H9 (cell line): ENCODE measurements at regions not wholly inside any gene's neighbourhood (a gene's known extent, or its start where the extent isn't known, plus 50 kb on each side); places are given as distances from the start of the nearest gene placed in this dataset.

Experiments used
- DNase-seq: peaks from one replicate; pipeline ENCODE4 v3.0.0-alpha.2; 2017
- H2AFZ ChIP-seq: one replicate; pipeline ENCODE4 v1.6.1; 2013; ENCODE audit warnings: mild to moderate bottlenecking, low read length, control low read depth, moderate library complexity
- H2AK5ac ChIP-seq: 2 replicates; pipeline ENCODE4 v1.6.1; 2013; ENCODE audit warnings: low read length, control low read depth, mixed read lengths; ENCODE audit not compliant: insufficient read length
- H2BK120ac ChIP-seq: one replicate; pipeline ENCODE4 v1.6.1; 2013; ENCODE audit warnings: low read depth, mild to moderate bottlenecking, low read length, control low read depth, inconsistent platforms; ENCODE audit not compliant: poor library complexity, severe bottlenecking
- H2BK12ac ChIP-seq: 2 replicates; pipeline ENCODE4 v1.6.1; 2013; ENCODE audit warnings: low read length, control low read depth, mixed read lengths, low read depth; ENCODE audit not compliant: insufficient read length
- H2BK15ac ChIP-seq: 2 replicates; pipeline ENCODE4 v1.6.1; 2013; ENCODE audit warnings: low read depth, low read length, control low read depth
- H2BK20ac ChIP-seq: one replicate; pipeline ENCODE4 v1.6.1; 2013; ENCODE audit warnings: low read depth, mild to moderate bottlenecking, low read length, control low read depth, inconsistent platforms; ENCODE audit not compliant: poor library complexity, severe bottlenecking
- H2BK5ac ChIP-seq: 2 replicates; pipeline ENCODE4 v1.6.1; 2013; ENCODE audit warnings: low read length, control low read depth, mixed read lengths; ENCODE audit not compliant: insufficient read length
- H3K14ac ChIP-seq: 2 replicates; pipeline ENCODE4 v1.6.1; 2013; ENCODE audit warnings: low read length, control low read depth; ENCODE audit not compliant: insufficient read depth
- H3K18ac ChIP-seq: 2 replicates; pipeline ENCODE4 v1.6.1; 2013; ENCODE audit warnings: low read depth, mild to moderate bottlenecking, mixed read lengths, low read length, control low read depth; ENCODE audit not compliant: insufficient read length
- H3K23ac ChIP-seq: 2 replicates; pipeline ENCODE4 v1.6.1; 2013; ENCODE audit warnings: low read length, control low read depth, mixed read lengths, low read depth; ENCODE audit not compliant: insufficient read length
- H3K23me2 ChIP-seq: 2 replicates; pipeline ENCODE4 v1.6.1; 2013; ENCODE audit warnings: low read depth, mild to moderate bottlenecking, mixed read lengths, low read length, control low read depth; ENCODE audit not compliant: insufficient read length, poor library complexity, severe bottlenecking
- H3K27ac ChIP-seq: 2 replicates; pipeline ENCODE4 v1.5.1; 2013; ENCODE audit warnings: low read length, control low read depth, mixed read lengths, low read depth; ENCODE audit not compliant: insufficient read length
- H3K27me3 ChIP-seq: 2 replicates; pipeline ENCODE4 v1.6.1; 2013; ENCODE audit warnings: low read length, control low read depth, inconsistent platforms; ENCODE audit not compliant: insufficient read depth
- H3K4ac ChIP-seq: 2 replicates; pipeline ENCODE4 v1.6.1; 2013; ENCODE audit warnings: low read depth, mild to moderate bottlenecking, control low read depth, inconsistent platforms, low read length, moderate library complexity
- H3K4me1 ChIP-seq: 2 replicates; pipeline ENCODE4 v1.6.1; 2013; ENCODE audit warnings: low read length, control low read depth, inconsistent platforms; ENCODE audit not compliant: insufficient read depth
- H3K4me2 ChIP-seq: 2 replicates; pipeline ENCODE4 v1.6.1; 2013; ENCODE audit warnings: low read length, control low read depth, mixed read lengths; ENCODE audit not compliant: insufficient read length, insufficient read depth
- H3K56ac ChIP-seq: 2 replicates; pipeline ENCODE4 v1.6.1; 2013; ENCODE audit warnings: low read depth, mild to moderate bottlenecking, mixed read lengths, low read length, control low read depth; ENCODE audit not compliant: insufficient read length
- H3K79me1 ChIP-seq: 2 replicates; pipeline ENCODE4 v1.6.1; 2013; ENCODE audit warnings: low read depth, mild to moderate bottlenecking, moderate library complexity, low read length, control low read depth, inconsistent platforms; ENCODE audit not compliant: insufficient read depth, poor library complexity, severe bottlenecking
- H3K79me2 ChIP-seq: 2 replicates; pipeline ENCODE4 v1.6.1; 2013; ENCODE audit warnings: low read length, control low read depth, inconsistent platforms; ENCODE audit not compliant: insufficient read depth
- H3K9ac ChIP-seq: 2 replicates; pipeline ENCODE4 v1.6.1; 2013; ENCODE audit warnings: low read length, control low read depth, mixed read lengths; ENCODE audit not compliant: insufficient read length; ENCODE audit errors: extremely low read depth
- H3K9me3 ChIP-seq: one replicate; pipeline ENCODE4 v1.6.1; 2013; ENCODE audit warnings: low read depth, low read length, inconsistent platforms; ENCODE audit not compliant: control insufficient read depth
- H3T11ph ChIP-seq: one replicate; pipeline ENCODE4 v1.6.1; 2013; ENCODE audit warnings: mild to moderate bottlenecking, low read length, control low read depth, inconsistent platforms
- H4K20me1 ChIP-seq: one replicate; pipeline ENCODE4 v1.6.1; 2013; ENCODE audit not compliant: control insufficient read depth, insufficient read length, insufficient read depth
- H4K5ac ChIP-seq: 2 replicates; pipeline ENCODE4 v1.6.1; 2013; ENCODE audit warnings: low read depth, mild to moderate bottlenecking, mixed read lengths, low read length, control low read depth; ENCODE audit not compliant: insufficient read length
- H4K8ac ChIP-seq: replicated peaks from 2 replicates; pipeline ENCODE4 v1.6.1; 2013; ENCODE audit warnings: low read length, control low read depth, mixed read lengths, low read depth; ENCODE audit not compliant: insufficient read length
- H4K91ac ChIP-seq: 2 replicates; pipeline ENCODE4 v1.6.1; 2013; ENCODE audit warnings: low read depth, mild to moderate bottlenecking, moderate library complexity, mixed read lengths, low read length, control low read depth; ENCODE audit not compliant: insufficient read length
- H3K27ac Mint-ChIP-seq, 3 experiments: 2 replicates in 2 of 3; 3 replicates in 1 of 3; pipeline ENCODE4 v1.8.0; 2020 to 2021; ENCODE audit warnings: mixed read lengths in 3 of 3, mild to moderate bottlenecking in 1 of 3, moderate library complexity in 1 of 3
- H3K27me3 Mint-ChIP-seq: 2 replicates; pipeline ENCODE4 v1.8.0; 2021; ENCODE audit warnings: low read depth, mild to moderate bottlenecking, moderate library complexity, mixed read lengths
- H3K36me3 Mint-ChIP-seq, 3 experiments: 2 replicates in 2 of 3; 3 replicates in 1 of 3; pipeline ENCODE4 v1.8.0; 2020 to 2021; ENCODE audit warnings: low read depth in 3 of 3, mixed read lengths in 3 of 3; ENCODE audit not compliant: insufficient read depth in 1 of 3
- H3K4me1 Mint-ChIP-seq, 2 experiments: 2 replicates each; pipeline ENCODE4 v1.8.0; 2020; ENCODE audit warnings: mixed read lengths in 2 of 2
- H3K4me3 Mint-ChIP-seq, 2 experiments: 2 replicates in 1 of 2; 3 replicates in 1 of 2; pipeline ENCODE4 v1.8.0; 2020 to 2021; ENCODE audit warnings: mild to moderate bottlenecking in 2 of 2, mixed read lengths in 2 of 2, moderate library complexity in 1 of 2
- H3K9me3 Mint-ChIP-seq, 2 experiments: 2 replicates in 1 of 2; 3 replicates in 1 of 2; pipeline ENCODE4 v1.8.0; 2020; ENCODE audit warnings: mild to moderate bottlenecking in 2 of 2, mixed read lengths in 2 of 2, moderate library complexity in 1 of 2
- TF ChIP-seq, protein P1 (sequence below): fragments of 200-600 bp; sonication (generic); conservative IDR thresholded peaks from 3 replicates; pipeline ENCODE4 v1.8.0; 2021; ENCODE audit warnings: antibody characterized with exemption, mild to moderate bottlenecking

GRCh38 chr5:110878115-110878514 is 139.3 kb downstream of the SLC25A46 start:
- H4K91ac ChIP-seq = no peak overlapping the region
- H2BK5ac ChIP-seq = no peak overlapping the region
- peaks cover 0 to 4% (median 2%) of the 10 kb centered on the region in 3 experiments; a peak in 2 of 7 replicates for H3K36me3 Mint-ChIP-seq
- no peak overlapping the region for H2BK12ac ChIP-seq
- peaks cover 6% of the 10 kb centered on the region in 2 experiments; a peak in 3 of 5 replicates for H3K9me3 Mint-ChIP-seq
- H3K4me1 ChIP-seq = no peaks in the 10 kb centered on the region
- no peaks in the 10 kb centered on the region for H3K79me1 ChIP-seq
- H4K5ac ChIP-seq = no peak overlapping the region
- no peak overlapping the region for H2BK20ac ChIP-seq
- no peak for DNase-seq
- no peak overlapping the region for H3K9ac ChIP-seq
- no peak overlapping the region for H2AFZ ChIP-seq
- no peak overlapping the region for H3K56ac ChIP-seq
- no peak overlapping the region for H2BK120ac ChIP-seq
- H3K4me3 Mint-ChIP-seq = no peak overlapping the region
- H3K27ac Mint-ChIP-seq = no peak overlapping the region; a peak in 1 of 7 replicates
- H3K4me2 ChIP-seq = no peak overlapping the region
- no peak overlapping the region for H3K23ac ChIP-seq
- H3K27ac ChIP-seq = no peak overlapping the region
- H3K9me3 ChIP-seq = no peaks in the 10 kb centered on the region
- TF ChIP-seq, protein P1, sequence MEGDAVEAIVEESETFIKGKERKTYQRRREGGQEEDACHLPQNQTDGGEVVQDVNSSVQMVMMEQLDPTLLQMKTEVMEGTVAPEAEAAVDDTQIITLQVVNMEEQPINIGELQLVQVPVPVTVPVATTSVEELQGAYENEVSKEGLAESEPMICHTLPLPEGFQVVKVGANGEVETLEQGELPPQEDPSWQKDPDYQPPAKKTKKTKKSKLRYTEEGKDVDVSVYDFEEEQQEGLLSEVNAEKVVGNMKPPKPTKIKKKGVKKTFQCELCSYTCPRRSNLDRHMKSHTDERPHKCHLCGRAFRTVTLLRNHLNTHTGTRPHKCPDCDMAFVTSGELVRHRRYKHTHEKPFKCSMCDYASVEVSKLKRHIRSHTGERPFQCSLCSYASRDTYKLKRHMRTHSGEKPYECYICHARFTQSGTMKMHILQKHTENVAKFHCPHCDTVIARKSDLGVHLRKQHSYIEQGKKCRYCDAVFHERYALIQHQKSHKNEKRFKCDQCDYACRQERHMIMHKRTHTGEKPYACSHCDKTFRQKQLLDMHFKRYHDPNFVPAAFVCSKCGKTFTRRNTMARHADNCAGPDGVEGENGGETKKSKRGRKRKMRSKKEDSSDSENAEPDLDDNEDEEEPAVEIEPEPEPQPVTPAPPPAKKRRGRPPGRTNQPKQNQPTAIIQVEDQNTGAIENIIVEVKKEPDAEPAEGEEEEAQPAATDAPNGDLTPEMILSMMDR = no peak
- H3K4ac ChIP-seq = no peak overlapping the region
- H3K23me2 ChIP-seq = no peaks in the 10 kb centered on the region
- H3K27me3 Mint-ChIP-seq = no peaks in the 10 kb centered on the region
- H3K14ac ChIP-seq = no peak overlapping the region
- H4K20me1 ChIP-seq = no peaks in the 10 kb centered on the region
- no peak overlapping the region for H4K8ac ChIP-seq
- H3T11ph ChIP-seq = no peak overlapping the region
- H2AK5ac ChIP-seq = no peak overlapping the region
- H2BK15ac ChIP-seq = no peak overlapping the region
- no peaks in the 10 kb centered on the region for H3K79me2 ChIP-seq
- no peaks in the 10 kb centered on the region for H3K27me3 ChIP-seq
- no peak overlapping the region for H3K18ac ChIP-seq
- no peaks in the 10 kb centered on the region for H3K4me1 Mint-ChIP-seq
